ENCODE measurements at regions not wholly inside any gene's neighbourhood (a gene's known extent, or its start where the extent isn't known, plus 50 kb on each side); places are given as distances from the start of the nearest gene placed in this dataset.
"Not testable (repeated sequence)": the region's sequence is repeated elsewhere in the genome, so short reads cannot be mapped to it uniquely, and the experiment has no call there.

- no peak for DNase-seq
Observed at GRCh38 chr7:92909686-92910475, 73.5 kb upstream of the CDK6 start.

GRCh38 chr7:92904244-92905131, 68.1 kb upstream of the CDK6 start:
- peak; percentile 73 to 91 for DNase-seq

GRCh38 chr7:92898798-92899197, 62.4 kb upstream of the CDK6 start:
- DNase-seq, result no peak

- DNase-seq, result not testable (repeated sequence)
Observed at GRCh38 chr7:92894857-92895256, 58.5 kb upstream of the CDK6 start.

- no peak for DNase-seq
Observed at GRCh38 chr7:92889081-92889480, 52.7 kb upstream of the CDK6 start.

Data from stimulated activated CD4-positive, alpha-beta T cell treated with anti-CD3 and anti-CD28 coated beads, Interleukin-4, amount 100 ng/mL, for 4 hours (primary cell).